ENCODE measurements at regions not wholly inside any gene's neighbourhood (a gene's known extent, or its start where the extent isn't known, plus 50 kb on each side); places are given as distances from the start of the nearest gene placed in this dataset.

DNA sequence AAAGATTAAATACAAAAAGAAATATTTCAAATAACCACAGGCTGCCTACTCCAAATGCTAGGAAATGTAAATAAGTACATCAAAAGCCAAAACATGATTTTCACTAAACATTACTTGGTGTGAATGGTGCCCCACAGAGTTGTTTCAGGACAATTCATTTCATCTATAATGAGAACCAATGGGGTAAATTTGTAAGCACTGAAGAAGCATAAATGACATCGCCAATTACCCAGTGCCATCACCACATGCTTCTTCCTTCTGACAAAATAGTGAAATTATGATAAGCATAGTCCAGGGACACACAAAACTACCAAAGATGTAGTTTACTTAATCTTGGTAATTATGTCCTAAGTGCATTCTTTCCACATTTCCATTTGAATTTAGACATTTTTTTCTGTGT is 510.4 kb upstream of the TYRP1 start:
- TF ChIP-seq CTCF (conservative IDR thresholded peaks at IDR 0.05; ENCODE audit: low read depth, low read length) (no peak), POLR2A (IDR thresholded peaks at IDR 0.05; ENCODE audit: low read depth, low read length) (no peak), MXI1 (IDR thresholded peaks at IDR 0.05; ENCODE audit: borderline replicate concordance, low read depth, low read length) (no peak), BHLHE40 (IDR thresholded peaks at IDR 0.05; ENCODE audit: low read depth, low read length) (no peak)
- TF ChIP-seq, protein P1, sequence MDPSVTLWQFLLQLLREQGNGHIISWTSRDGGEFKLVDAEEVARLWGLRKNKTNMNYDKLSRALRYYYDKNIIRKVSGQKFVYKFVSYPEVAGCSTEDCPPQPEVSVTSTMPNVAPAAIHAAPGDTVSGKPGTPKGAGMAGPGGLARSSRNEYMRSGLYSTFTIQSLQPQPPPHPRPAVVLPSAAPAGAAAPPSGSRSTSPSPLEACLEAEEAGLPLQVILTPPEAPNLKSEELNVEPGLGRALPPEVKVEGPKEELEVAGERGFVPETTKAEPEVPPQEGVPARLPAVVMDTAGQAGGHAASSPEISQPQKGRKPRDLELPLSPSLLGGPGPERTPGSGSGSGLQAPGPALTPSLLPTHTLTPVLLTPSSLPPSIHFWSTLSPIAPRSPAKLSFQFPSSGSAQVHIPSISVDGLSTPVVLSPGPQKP (IDR thresholded peaks at IDR 0.05; ENCODE audit: borderline replicate concordance, low read depth, low read length), result no peak
- TF ChIP-seq, protein P2, sequence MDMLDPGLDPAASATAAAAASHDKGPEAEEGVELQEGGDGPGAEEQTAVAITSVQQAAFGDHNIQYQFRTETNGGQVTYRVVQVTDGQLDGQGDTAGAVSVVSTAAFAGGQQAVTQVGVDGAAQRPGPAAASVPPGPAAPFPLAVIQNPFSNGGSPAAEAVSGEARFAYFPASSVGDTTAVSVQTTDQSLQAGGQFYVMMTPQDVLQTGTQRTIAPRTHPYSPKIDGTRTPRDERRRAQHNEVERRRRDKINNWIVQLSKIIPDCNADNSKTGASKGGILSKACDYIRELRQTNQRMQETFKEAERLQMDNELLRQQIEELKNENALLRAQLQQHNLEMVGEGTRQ (IDR thresholded peaks at IDR 0.05; ENCODE audit: low read depth, low read length), result no peak

Measured in IMR-90 (cell line).